WTC11 (cell line): ENCODE measurements at regions not wholly inside any gene's neighbourhood (a gene's known extent, or its start where the extent isn't known, plus 50 kb on each side); places are given as distances from the start of the nearest gene placed in this dataset.

Experiments
- ATAC-seq: fragments of 200-7000 bp; cut with Tn5 transposase; 2 replicates; pipeline ENCODE4 v1.10.0; 2021; ENCODE audit warnings: mild to moderate bottlenecking, moderate library complexity
- CTCF ChIA-PET: fragments of 300-600 bp; sonication (Branson Sonifier 250); formaldehyde crosslinking; loops from one replicate; lab custom pipeline; 2021; ENCODE audit warnings: antibody characterized with exemption; lab: Charles Lee
- POLR2A ChIA-PET: fragments of 350-600 bp; sonication (Branson Sonifier 250); formaldehyde crosslinking; loops from one replicate; lab custom pipeline; 2021; ENCODE audit warnings: antibody characterized with exemption; lab: Charles Lee
- DNase-seq: peaks from one replicate; pipeline ENCODE4 v3.0.0; 2021; ENCODE audit warnings: low spot score
- H3K27ac Mint-ChIP-seq: 2 replicates; pipeline ENCODE4 v1.8.0; 2021; ENCODE audit warnings: mixed read lengths
- H3K27me3 Mint-ChIP-seq: 2 replicates; pipeline ENCODE4 v1.8.0; 2021; ENCODE audit warnings: low read depth, mild to moderate bottlenecking, moderate library complexity, mixed read lengths
- H3K36me3 Mint-ChIP-seq: 2 replicates; pipeline ENCODE4 v1.8.0; 2021; ENCODE audit warnings: mixed read lengths
- H3K4me1 Mint-ChIP-seq: 2 replicates; pipeline ENCODE4 v1.8.0; 2022; ENCODE audit warnings: mixed read lengths
- H3K4me3 Mint-ChIP-seq: 2 replicates; pipeline ENCODE4 v1.8.0; 2021; ENCODE audit warnings: mild to moderate bottlenecking, moderate library complexity, mixed read lengths
- H3K9me3 Mint-ChIP-seq: 2 replicates; pipeline ENCODE4 v1.8.0; 2021; ENCODE audit warnings: mixed read lengths
- ATF1 ChIP-seq: sonication (generic); formaldehyde crosslinking; IDR thresholded peaks from 2 replicates; pipeline ENCODE4 v1.8.1; 2023; ENCODE audit warnings: mild to moderate bottlenecking, moderate library complexity, missing genetic modification reagents
- ATF3 ChIP-seq: sonication (generic); formaldehyde crosslinking; conservative IDR thresholded peaks from 2 replicates; pipeline ENCODE4 v1.8.1; 2022; ENCODE audit warnings: mild to moderate bottlenecking, missing genetic modification reagents
- E2F1 ChIP-seq: sonication (generic); formaldehyde crosslinking; IDR thresholded peaks from 2 replicates; pipeline ENCODE4 v1.8.0; 2022; ENCODE audit warnings: mild to moderate bottlenecking, missing genetic modification reagents
- ELF4 ChIP-seq: sonication (generic); formaldehyde crosslinking; IDR thresholded peaks from 2 replicates; pipeline ENCODE4 v1.8.1; 2022; ENCODE audit warnings: low read depth, mild to moderate bottlenecking, moderate library complexity, missing genetic modification reagents
- ESRRA ChIP-seq: sonication (generic); formaldehyde crosslinking; IDR thresholded peaks from 2 replicates; pipeline ENCODE4 v1.8.1; 2022; ENCODE audit warnings: mild to moderate bottlenecking, missing genetic modification reagents, borderline replicate concordance
- FOXP4 ChIP-seq: sonication (generic); formaldehyde crosslinking; IDR thresholded peaks from 2 replicates; pipeline ENCODE4 v1.8.0; 2022; ENCODE audit warnings: mild to moderate bottlenecking, missing genetic modification reagents
- GABPB1 ChIP-seq: sonication (generic); formaldehyde crosslinking; IDR thresholded peaks from 2 replicates; pipeline ENCODE4 v1.8.1; 2023; ENCODE audit warnings: mild to moderate bottlenecking, missing genetic modification reagents
- HMGA2 ChIP-seq: fragments of 250-450 bp; sonication (Bioruptor Pico); IDR thresholded peaks from 2 replicates; pipeline ENCODE4 v1.4.0; 2021; ENCODE audit warnings: mild to moderate bottlenecking, moderate library complexity
- KAT7 ChIP-seq: sonication (generic); formaldehyde crosslinking; IDR thresholded peaks from 2 replicates; pipeline ENCODE4 v1.8.1; 2023; ENCODE audit warnings: missing genetic modification reagents, mild to moderate bottlenecking, borderline replicate concordance
- MAX ChIP-seq: sonication (generic); formaldehyde crosslinking; IDR thresholded peaks from 2 replicates; pipeline ENCODE4 v1.8.0; 2022; ENCODE audit warnings: mild to moderate bottlenecking, missing genetic modification reagents
- MXD4 ChIP-seq: fragments of 250-450 bp; sonication (Bioruptor Pico); IDR thresholded peaks from 2 replicates; pipeline ENCODE4 v1.8.0; 2021; ENCODE audit warnings: mild to moderate bottlenecking, moderate library complexity, borderline replicate concordance
- MYBL2 ChIP-seq: sonication (generic); formaldehyde crosslinking; IDR thresholded peaks from 2 replicates; pipeline ENCODE4 v1.8.1; 2023; ENCODE audit warnings: mild to moderate bottlenecking, moderate library complexity, missing genetic modification reagents
- RELA ChIP-seq: sonication (generic); formaldehyde crosslinking; IDR thresholded peaks from 2 replicates; pipeline ENCODE4 v1.8.1; 2022; ENCODE audit warnings: missing genetic modification reagents, mild to moderate bottlenecking, borderline replicate concordance
- TEAD1 ChIP-seq: sonication (generic); formaldehyde crosslinking; IDR thresholded peaks from 2 replicates; pipeline ENCODE4 v1.8.0; 2022; ENCODE audit warnings: mild to moderate bottlenecking, missing genetic modification reagents
- TEAD4 ChIP-seq: sonication (generic); formaldehyde crosslinking; IDR thresholded peaks from 2 replicates; pipeline ENCODE4 v1.8.0; 2022; ENCODE audit warnings: mild to moderate bottlenecking, missing genetic modification reagents
- ZMAT4 ChIP-seq: fragments of 250-450 bp; sonication (Bioruptor Pico); IDR thresholded peaks from 2 replicates; pipeline ENCODE4 v1.9.0; 2021; ENCODE audit warnings: mild to moderate bottlenecking
- ZNF219 ChIP-seq: sonication (generic); formaldehyde crosslinking; IDR thresholded peaks from 2 replicates; pipeline ENCODE4 v1.8.0; 2023; ENCODE audit warnings: missing genetic modification reagents, mild to moderate bottlenecking, borderline replicate concordance
- TF ChIP-seq, protein P1 (sequence below): fragments of 250-450 bp; sonication (Bioruptor Pico); IDR thresholded peaks from 2 replicates; pipeline ENCODE4 v2.1.2; 2022; ENCODE audit warnings: mild to moderate bottlenecking, moderate library complexity
- TF ChIP-seq, protein P2 (sequence below): sonication (generic); formaldehyde crosslinking; IDR thresholded peaks from 2 replicates; pipeline ENCODE4 v1.8.1; 2022; ENCODE audit warnings: low read depth, missing genetic modification reagents, borderline replicate concordance
- TF ChIP-seq, protein P3 (sequence below): fragments of 250-450 bp; sonication (Bioruptor Pico); conservative IDR thresholded peaks from 2 replicates; pipeline ENCODE4 v1.9.0; 2021; ENCODE audit warnings: mild to moderate bottlenecking
- TF ChIP-seq, protein P4 (sequence below): fragments of 200-600 bp; IDR thresholded peaks from 2 replicates; pipeline ENCODE4 v1.8.0; 2022; ENCODE audit warnings: antibody characterized with exemption

- Mint-ChIP-seq H3K9me3 (no peaks in the 10 kb centered on the region), H3K27ac (no peak overlapping the region), H3K4me3 (no peak overlapping the region), H3K27me3 (no peaks in the 10 kb centered on the region), H3K36me3 (no peaks in the 10 kb centered on the region), H3K4me1 (peaks cover 26% of the 10 kb centered on the region)
- TF ChIP-seq TEAD4 (CRISPR knock-in tag): no peak
- no peak for TF ChIP-seq ELF4 (CRISPR knock-in tag)
- no peak for TF ChIP-seq MXD4 (CRISPR knock-in tag)
- no peak for TF ChIP-seq ZNF219 (CRISPR knock-in tag)
- TF ChIP-seq FOXP4 (CRISPR knock-in tag): no peak
- TF ChIP-seq KAT7 (CRISPR knock-in tag): no peak
- TF ChIP-seq, protein P1, sequence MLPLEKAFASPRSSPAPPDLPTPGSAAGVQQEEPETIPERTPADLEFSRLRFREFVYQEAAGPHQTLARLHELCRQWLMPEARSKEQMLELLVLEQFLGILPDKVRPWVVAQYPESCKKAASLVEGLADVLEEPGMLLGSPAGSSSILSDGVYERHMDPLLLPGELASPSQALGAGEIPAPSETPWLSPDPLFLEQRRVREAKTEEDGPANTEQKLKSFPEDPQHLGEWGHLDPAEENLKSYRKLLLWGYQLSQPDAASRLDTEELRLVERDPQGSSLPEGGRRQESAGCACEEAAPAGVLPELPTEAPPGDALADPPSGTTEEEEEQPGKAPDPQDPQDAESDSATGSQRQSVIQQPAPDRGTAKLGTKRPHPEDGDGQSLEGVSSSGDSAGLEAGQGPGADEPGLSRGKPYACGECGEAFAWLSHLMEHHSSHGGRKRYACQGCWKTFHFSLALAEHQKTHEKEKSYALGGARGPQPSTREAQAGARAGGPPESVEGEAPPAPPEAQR: no peak
- TF ChIP-seq GABPB1: no peak
- TF ChIP-seq, protein P2, sequence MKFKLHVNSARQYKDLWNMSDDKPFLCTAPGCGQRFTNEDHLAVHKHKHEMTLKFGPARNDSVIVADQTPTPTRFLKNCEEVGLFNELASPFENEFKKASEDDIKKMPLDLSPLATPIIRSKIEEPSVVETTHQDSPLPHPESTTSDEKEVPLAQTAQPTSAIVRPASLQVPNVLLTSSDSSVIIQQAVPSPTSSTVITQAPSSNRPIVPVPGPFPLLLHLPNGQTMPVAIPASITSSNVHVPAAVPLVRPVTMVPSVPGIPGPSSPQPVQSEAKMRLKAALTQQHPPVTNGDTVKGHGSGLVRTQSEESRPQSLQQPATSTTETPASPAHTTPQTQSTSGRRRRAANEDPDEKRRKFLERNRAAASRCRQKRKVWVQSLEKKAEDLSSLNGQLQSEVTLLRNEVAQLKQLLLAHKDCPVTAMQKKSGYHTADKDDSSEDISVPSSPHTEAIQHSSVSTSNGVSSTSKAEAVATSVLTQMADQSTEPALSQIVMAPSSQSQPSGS (CRISPR knock-in tag): no peak
- no peak for TF ChIP-seq MYBL2 (CRISPR knock-in tag)
- no peak for TF ChIP-seq MAX (CRISPR knock-in tag)
- no peak for TF ChIP-seq ATF3
- no peak for TF ChIP-seq HMGA2 (CRISPR knock-in tag)
- no peak for DNase-seq
- ATAC-seq: no peak
- ChIA-PET CTCF (no interaction called here), POLR2A (no interaction called here)
Measured at GRCh38 chr4:181611033-181611711, 632.0 kb upstream of the TENM3 start.

GRCh38 chr4:181611946-181612600 is 631.1 kb upstream of the TENM3 start:
- ChIA-PET POLR2A (no interaction called here), CTCF (no interaction called here)
- TF ChIP-seq ESRRA (CRISPR knock-in tag): no peak
- no peak for TF ChIP-seq TEAD1 (CRISPR knock-in tag)
- TF ChIP-seq ZMAT4 (CRISPR knock-in tag): no peak
- no peak for TF ChIP-seq MAX (CRISPR knock-in tag)
- no peak for TF ChIP-seq ELF4 (CRISPR knock-in tag)
- TF ChIP-seq ATF1 (CRISPR knock-in tag): no peak
- TF ChIP-seq RELA (CRISPR knock-in tag): no peak
- TF ChIP-seq, protein P3, sequence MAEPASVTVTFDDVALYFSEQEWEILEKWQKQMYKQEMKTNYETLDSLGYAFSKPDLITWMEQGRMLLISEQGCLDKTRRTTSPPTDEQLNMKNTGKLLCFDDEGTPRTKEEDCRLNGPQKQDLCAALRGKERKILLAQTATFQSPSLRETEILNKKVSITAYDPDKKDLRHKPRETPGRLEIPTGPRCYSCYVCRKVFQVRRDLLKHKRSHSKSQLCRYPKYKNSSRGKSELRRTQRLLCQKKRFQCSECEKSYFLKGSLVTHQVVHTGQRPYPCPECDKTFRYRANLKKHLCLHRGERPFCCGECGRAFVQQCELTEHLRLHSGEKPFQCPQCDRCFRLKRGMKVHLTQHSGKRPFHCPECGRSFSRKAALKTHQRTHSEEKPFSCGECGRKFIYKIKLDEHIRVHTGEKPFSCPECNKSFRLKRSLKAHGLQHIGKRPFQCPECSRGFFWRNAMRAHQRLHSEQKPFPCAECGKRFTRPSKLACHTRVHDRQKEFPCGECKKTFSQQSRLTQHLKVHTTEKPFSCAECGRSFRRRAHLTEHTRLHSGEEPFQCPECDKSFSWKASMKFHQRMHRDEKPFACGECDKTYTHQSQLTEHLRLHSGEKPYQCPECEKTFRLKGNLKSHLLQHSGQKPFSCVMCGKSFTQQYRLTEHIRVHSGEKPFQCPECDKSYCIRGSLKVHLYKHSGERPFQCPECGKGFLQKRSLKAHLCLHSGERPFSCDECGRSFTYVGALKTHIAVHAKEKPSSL (CRISPR knock-in tag): no peak
- TF ChIP-seq E2F1: no peak
- TF ChIP-seq, protein P4, sequence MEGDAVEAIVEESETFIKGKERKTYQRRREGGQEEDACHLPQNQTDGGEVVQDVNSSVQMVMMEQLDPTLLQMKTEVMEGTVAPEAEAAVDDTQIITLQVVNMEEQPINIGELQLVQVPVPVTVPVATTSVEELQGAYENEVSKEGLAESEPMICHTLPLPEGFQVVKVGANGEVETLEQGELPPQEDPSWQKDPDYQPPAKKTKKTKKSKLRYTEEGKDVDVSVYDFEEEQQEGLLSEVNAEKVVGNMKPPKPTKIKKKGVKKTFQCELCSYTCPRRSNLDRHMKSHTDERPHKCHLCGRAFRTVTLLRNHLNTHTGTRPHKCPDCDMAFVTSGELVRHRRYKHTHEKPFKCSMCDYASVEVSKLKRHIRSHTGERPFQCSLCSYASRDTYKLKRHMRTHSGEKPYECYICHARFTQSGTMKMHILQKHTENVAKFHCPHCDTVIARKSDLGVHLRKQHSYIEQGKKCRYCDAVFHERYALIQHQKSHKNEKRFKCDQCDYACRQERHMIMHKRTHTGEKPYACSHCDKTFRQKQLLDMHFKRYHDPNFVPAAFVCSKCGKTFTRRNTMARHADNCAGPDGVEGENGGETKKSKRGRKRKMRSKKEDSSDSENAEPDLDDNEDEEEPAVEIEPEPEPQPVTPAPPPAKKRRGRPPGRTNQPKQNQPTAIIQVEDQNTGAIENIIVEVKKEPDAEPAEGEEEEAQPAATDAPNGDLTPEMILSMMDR: no peak
- no peak for TF ChIP-seq GABPB1
- no peaks in the 10 kb centered on the region for H3K9me3 Mint-ChIP-seq
- no peak overlapping the region for H3K27ac Mint-ChIP-seq
- no peak for DNase-seq
- no peak for ATAC-seq
- no peaks in the 10 kb centered on the region for H3K36me3 Mint-ChIP-seq
- peaks cover 26% of the 10 kb centered on the region for H3K4me1 Mint-ChIP-seq
- H3K27me3 Mint-ChIP-seq: no peaks in the 10 kb centered on the region
- no peak overlapping the region for H3K4me3 Mint-ChIP-seq
